ENCODE measurements at regions not wholly inside any gene's neighbourhood (a gene's known extent, or its start where the extent isn't known, plus 50 kb on each side); places are given as distances from the start of the nearest gene placed in this dataset.

GRCh38 chr22:27084130-27084529 is 426.7 kb downstream of the MIAT start:
- TF ChIP-seq CTCF (conservative IDR thresholded peaks at IDR 0.05; ENCODE audit: low read depth, low read length), result no peak
- TF ChIP-seq EZH2 (IDR thresholded peaks at IDR 0.05; ENCODE audit: borderline replicate concordance, low read depth, low read length, poor library complexity, severe bottlenecking), result no peak

Data from A673 (cell line).